GM04504 (cell line): ENCODE measurements at regions not wholly inside any gene's neighbourhood (a gene's known extent, or its start where the extent isn't known, plus 50 kb on each side); places are given as distances from the start of the nearest gene placed in this dataset.

Experiments
- DNase-seq: peaks from one replicate; pipeline ENCODE4 v3.0.0-alpha.2; 2012; ENCODE audit warnings: low read depth

DNA sequence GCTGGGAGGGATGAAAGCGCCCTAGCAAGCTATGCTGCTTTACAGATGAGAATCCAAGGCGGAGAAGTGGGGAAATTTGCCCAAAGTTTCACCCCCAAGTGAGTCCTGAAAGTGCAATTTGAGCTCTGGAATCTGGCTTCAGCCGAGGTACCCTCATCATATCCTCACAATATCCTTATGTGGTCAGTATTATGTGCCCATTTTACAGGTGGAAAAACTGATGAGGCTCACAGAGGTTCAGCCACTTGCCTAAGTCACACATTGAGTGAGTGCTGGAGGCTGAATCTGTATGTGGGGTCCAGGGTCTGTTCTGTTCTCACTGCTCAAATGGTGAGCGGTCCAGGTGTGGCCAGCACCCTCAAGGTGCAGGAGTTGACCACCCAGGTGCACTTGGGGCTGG, 85.3 kb downstream of the MATN1 start:
- no peak for DNase-seq

DNA sequence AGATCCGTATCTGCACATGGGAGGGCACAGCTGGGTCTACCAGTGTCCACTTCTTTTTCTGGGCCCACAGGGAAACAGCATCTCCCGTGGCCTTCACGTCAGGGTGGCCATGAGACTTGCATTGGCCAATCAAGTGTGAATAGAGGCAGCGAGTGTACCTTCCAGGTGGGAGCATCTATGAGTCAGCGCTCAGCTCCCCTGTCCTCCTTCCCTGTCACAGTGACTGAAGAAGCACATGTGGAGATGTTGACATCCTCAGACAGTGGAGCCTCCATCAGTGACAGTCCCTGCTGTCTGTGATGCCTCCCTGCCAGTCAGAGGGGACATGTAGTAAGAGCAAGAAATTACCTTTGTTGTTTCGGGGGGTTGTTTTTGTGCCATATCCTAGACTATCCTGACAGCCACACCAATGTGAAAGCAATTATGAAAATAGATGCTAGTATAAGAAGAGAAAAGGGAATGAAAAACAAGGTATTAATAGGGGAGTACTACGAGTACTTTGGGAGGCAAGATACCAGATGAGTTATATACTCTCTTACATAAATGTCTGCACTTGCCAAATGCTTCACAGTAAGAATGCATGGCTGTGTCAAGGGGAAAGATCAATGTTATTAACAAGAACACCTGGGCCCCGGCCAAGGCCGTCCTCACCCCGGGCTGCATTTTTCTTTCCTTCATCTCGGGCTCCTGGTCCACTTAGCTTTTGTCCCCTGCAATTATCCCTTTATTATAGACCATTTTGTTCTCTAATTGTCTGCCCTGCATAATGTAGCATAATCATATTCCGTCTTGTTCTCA, 86.0 kb downstream of the MATN1 start:
- DNase-seq = no peak

DNA sequence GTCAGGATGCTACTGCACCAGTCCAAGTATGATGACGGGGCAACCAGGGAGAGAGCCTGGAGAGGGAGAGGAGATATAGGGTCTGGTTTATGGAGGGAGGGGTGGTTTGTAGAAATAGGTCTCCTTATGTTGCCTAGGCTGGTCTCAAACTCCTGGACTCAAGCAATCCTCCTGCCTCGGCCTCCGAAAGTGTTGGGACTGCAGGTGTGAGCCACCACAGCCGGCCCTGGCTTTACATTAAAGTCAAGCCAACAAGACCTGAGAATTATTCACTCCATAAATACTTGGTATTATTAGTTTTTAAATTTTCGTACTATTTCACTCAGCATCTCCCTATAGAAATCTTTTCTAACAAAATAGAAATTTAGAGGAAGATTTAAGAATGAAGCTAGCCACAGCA, 86.8 kb downstream of the MATN1 start:
- no peak for DNase-seq

DNA sequence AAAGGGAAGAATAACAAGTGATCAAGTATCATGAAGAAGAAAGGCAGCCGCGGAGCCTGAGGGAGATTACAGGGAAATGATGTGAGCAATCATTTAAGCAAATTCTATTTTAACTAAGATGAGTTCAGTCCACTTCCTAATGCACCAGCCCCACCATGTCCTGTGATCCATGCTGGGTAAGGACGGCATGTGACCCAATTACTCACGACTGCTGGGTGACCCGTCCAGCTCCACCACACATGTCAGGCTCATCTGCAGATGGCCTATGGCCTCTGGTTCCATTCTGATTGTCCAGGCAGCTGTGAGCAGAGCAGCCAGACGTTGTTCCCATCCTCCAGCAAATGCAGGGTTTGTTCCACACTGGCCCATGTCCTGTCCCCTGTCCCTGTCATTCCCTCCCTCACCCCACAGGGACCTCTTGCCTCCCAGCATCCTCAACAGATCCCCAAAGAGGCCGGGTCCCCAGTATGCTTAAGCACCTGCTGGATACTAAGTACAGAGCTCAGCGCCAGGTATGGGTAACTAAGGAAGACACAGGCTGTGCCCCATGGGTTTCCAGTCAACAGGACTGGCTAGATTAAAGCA, 87.9 kb downstream of the MATN1 start:
- DNase-seq = no peak

DNA sequence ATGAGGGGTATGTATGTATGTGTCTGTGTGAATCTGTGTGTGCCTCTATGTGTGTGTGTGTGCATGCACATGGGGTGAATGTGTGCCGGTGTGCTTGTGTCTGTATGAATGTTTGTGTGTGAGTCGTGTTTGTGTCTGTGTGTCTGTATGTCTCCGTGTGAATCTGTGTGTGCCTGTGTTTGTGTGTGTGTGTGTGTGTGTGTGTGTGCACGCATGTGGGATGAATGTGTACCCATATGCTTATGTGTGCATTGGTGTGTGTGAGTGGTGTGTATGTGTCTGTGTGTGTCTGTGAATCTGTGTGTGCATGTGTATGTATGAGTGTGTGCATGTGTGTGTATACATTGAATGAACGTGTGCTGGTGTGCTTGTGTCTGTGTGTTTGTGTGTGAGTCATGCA, 88.9 kb downstream of the MATN1 start:
- DNase-seq = no peak

- DNase-seq = no peak
Observed at GRCh38 chr1:30633294-30633693, 90.1 kb downstream of the MATN1 start.

- DNase-seq = no peak
Observed at GRCh38 chr1:30632481-30632880, 90.9 kb downstream of the MATN1 start.

DNA sequence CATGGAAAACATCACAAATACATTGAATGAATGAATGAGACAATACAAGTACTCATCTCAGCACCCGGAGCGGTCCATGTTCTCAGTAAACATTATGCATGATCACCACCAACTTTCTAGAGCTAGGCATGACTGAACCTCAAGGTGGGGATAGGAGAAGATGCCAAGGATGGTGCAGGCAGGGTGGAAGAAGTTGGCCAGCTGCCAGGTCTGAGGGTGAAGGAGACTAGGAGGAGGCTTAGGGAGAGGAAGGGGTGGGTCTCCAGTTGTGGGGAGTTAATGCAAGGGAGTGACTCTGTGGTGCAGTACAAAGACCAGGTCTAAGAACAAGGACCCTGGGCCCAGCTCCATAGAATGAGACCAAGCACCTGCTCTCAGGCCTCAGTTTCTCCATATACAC, 91.7 kb downstream of the MATN1 start:
- DNase-seq = no peak

- DNase-seq = no peak
Observed at GRCh38 chr1:30629501-30629900, 93.9 kb downstream of the MATN1 start.

- no peak for DNase-seq
Observed at GRCh38 chr1:30627994-30628393, 95.4 kb downstream of the MATN1 start.

DNA sequence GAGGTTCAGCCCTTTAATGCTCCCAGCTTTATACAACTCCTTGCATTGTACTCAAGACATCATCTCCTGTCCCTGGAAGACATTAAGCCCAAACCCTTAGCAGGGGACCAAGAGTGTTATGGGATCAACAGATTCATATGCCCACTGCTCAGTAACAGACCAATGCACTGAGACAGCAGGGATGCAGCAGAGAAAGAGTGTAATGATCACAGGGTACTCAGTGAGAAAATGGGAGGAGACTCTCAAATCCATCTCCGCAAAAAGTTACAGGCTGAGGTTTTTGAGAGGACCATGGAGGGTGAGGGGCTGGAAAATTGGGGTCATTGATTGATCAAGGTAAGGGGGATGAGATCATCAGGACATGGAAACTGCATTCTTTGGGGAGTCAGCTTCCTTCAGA, 96.2 kb downstream of the MATN1 start:
- DNase-seq = no peak

DNA sequence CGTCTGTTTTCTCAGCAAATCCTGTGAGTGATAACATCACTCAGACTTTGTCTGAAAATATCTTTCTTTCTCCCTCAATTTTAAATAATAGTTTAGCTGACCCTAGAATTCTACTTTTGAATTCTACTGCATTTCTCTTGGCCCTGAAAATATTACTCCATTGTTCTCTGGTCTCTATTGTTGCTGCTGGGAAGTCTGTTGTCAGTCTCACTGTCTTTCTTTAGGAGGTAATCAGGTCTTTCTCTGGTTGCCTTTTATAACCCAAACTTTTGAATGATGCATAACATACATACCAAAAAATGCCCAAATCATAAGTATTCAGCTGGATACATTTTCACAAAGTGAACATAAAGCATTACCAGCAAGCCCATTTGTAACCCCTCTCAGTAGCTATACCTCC, 100.0 kb downstream of the MATN1 start:
- no peak for DNase-seq

GRCh38 chr1:30619619-30620018, 103.8 kb downstream of the MATN1 start:
- DNase-seq = no peak

DNA sequence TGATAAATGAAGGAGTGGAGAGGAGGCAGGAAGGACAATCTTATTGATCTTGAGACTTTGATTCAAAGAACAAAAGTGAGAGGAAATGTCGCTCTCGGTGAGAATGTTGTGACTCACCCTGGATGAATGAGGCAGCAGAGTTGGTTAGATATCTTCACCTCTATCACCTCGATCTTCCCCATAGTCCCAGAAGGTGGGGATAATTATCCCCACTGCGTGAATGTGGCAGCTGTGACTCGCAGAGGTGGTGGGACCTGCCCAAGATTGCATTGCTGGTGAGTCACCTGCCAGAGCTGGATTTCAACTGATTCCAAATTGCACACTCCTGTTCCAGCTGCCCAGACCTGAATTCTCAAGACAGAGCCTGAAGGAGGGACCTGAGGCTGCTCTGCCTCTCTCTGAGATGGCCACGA, 105.0 kb downstream of the MATN1 start:
- no peak for DNase-seq

GRCh38 chr1:30616759-30617158, 106.6 kb downstream of the MATN1 start:
- no peak for DNase-seq

DNA sequence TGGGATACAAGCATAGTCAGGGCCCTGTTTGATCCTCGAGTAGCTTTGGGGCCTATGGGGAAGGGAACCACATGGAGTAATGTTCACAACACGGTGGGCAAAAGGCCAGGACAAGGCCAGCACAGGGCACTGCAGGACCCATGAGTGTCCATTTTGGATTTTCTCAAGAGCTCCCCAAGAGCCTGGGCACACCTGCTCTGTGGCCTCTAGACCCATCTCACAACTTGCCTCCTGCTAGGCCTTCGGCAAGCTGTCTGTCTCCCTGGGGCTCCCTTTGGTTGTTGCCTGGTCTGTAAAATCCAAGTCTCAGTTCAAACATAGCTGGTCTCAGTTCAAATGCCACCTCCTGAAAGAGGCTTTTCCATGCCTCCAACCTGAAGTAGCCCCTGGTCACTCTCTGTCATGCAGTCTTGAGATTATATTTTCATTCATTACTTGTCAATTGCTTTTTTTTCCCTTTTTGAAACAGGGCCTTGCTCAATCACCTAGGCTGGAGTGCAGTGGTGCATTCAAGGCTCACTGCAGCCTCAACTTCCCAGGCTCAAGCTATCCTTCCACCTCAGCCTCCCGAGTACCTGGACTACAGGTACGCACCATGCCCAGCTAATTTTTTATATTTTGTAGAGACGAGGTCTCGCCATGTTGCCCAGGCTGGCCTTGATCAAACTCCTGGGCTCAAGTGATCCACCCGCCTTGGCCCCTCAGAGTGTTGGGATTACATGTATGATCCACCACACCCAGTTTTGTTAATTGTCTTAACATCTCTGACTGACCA, 107.4 kb downstream of the MATN1 start:
- no peak for DNase-seq

DNA sequence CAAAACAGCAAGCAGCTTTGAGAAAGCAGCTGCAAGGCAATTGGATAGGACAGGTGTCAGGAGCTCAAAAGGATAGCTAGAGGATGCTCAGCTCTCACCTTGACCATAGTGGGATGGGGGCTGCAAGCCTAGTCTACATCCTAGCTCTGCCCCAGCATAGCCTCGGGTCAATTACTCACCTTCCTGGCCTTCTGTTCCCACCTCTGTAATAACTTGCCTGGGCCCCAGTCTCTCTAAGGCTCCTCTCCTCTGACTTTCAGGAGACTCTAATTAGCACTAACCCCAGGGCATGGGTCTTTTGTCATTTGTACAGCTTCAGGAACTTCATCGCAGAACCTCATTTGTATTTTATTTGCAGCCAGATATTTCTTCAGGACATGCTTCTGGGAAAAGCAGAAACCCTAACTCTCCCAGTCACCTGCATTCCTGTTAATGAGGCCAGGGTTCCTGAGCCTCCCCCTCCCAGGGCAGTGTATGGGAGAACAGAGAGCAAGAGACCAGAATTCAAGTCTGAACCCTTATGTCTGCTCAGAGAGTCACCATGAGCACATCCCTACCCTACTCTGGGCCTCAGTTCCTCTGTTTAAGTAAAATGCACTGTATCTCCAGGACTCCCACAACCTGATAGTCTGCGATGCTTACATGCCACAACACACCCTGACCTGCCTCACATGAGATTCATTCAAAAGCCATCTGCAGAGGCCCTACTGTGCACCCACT, 108.1 kb downstream of the MATN1 start:
- no peak for DNase-seq

- no peak for DNase-seq
Observed at GRCh38 chr1:30613188-30613587, 110.2 kb downstream of the MATN1 start.

DNA sequence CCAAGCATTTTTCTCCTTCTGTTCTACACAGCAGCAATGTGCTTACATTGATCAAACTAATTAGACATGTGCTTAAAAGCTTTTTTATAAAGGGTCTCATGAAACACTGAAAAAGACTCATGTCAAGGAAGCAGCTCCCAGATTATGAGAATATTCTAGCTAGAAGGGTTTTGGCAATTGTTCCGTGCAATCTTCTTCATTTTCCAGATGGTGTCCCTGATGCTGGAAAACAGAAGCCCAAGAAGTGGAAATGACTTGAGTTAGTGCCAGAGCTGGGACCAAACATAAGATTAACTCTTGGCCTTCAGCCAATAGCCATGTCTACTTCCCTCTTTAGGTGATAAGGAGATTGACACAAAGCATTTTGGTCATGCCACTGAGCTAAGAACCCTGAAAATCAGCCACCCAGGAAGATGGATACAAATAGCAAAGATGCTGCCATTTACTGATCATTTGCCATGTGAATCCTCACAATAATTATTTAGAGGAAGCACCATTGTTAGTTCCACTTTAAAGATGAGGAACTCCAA, 110.8 kb downstream of the MATN1 start:
- no peak for DNase-seq

DNA sequence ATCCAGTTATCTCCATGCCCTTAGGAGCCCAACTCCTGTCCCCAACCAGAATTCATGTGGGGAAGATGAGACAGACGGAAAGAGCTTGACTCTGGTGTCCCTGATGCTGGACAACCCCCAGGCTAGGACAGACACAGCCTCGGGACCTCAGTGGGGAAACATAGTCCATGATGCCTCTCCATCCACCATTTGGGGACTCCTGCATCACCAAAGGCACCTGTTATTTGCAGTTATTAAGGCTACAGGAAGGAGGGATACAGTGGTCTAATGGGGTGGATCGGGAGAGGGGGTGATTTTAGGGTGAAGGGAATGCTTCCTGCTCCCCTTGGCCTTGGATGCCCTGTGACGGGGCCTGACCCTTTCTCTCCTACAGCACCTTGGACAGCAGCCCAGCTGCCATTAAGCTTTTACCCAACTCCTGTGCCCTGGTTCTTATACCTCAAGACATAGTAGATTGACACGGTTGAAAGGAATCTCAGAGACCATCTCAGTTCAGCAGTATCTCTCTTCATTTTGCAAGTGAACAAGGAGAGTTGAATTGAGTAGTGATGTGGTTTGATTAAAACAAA, 111.6 kb downstream of the MATN1 start:
- no peak for DNase-seq

DNA sequence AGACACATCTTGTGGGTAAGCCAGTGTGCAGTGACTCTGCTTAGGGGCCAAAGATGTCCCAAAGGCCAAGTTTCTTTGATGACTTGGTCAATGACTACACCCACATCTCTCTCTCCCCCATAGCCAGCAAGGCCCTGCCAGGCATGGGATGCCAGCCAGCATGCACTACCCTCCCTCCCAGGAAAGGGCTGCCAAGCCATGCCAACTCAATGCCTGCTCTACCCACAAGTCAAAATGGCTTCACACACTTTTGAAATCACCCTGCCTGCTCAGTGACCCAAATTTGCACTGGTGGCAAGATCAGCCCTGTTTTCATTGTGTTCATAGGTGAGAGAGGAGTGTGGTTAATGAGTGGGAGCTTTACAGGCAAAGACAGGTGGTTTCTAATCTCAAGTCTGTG, 112.5 kb downstream of the MATN1 start:
- DNase-seq = no peak

DNA sequence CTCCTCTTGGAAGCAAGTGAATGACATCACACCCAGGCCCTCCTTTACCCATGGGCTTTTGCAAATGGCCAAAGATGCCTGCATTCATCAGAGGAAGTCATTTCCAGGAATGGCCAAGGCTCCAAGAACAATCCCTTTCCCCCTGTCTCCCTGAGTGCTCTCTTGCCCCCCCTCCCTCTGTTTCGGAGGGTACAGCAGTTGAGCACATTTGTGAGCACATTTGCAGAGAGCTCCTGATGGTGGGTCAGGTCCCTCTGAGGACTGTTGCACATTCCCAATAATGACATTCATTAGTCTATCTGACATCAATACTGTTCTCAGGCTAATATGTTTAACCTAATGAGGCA, 113.4 kb downstream of the MATN1 start:
- DNase-seq = no peak
